NCI-H82 treated with DMSO at 0.1 percent for 48 hours (cell line): ENCODE measurements at regions not wholly inside any gene's neighbourhood (a gene's known extent, or its start where the extent isn't known, plus 50 kb on each side); places are given as distances from the start of the nearest gene placed in this dataset.

Experiments used
- DNase-seq: peaks from one replicate; lab custom pipeline; 2025; ENCODE audit not compliant: unreplicated experiment; lab: John Stamatoyannopoulos, UW

DNA sequence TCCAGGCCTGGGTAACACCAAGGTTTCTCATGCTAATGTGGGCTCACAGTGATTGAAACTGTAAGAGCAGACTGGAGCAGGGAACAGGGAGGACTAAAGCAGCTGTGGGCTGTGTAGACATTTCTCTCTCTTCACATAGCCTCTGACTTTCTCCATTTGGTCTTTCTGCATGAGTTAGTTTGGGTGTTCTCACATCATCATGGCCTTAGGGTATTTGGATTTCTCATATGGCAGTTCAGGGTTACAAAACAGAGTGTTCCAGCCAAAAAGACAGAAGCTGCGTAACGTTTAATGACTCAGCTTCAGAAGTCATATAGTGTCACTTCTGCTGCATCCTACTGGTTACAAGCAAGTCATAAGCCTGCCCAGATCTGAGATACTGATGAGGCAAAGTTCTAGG is 52.0 kb upstream of the OSBPL8 start:
- no peak for DNase-seq

DNA sequence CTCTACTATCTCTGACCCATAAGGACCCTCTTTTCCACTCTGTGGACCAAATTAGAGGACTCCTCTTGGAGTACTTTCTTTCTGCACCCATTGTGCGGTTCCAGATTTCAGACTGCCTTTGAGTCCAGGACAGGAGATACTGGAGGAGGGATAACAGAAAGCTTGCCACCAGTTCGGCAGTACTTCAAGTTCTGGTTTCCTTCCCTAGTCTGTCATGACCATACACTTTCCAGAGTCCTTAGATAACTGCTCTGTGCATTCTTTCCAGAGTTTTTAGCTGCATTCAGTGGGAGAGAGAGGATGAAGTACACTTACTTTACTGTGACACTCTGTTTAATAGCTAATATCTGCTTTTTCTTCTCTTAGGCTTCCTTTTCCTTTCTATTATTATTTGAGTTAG is 54.8 kb upstream of the OSBPL8 start:
- DNase-seq = no peak

DNA sequence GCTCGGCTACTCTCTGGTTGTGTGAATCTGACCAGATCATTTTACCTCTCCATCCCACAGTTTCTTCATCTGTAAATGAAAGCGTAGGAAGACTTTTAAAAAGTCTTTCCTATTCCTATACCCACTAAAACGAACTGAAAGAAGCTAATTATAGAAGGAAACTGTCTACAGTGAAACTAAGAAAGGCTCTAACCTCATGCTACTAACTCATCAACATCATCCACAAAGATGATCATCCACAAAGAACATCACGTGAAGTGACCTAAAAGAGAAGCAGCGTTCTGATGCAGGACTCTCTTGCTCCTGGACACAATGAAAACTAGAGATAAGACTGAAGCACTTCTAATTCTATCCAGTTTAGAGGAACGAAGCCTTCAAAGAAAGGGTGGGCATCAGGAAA is 58.5 kb upstream of the OSBPL8 start:
- no peak for DNase-seq

DNA sequence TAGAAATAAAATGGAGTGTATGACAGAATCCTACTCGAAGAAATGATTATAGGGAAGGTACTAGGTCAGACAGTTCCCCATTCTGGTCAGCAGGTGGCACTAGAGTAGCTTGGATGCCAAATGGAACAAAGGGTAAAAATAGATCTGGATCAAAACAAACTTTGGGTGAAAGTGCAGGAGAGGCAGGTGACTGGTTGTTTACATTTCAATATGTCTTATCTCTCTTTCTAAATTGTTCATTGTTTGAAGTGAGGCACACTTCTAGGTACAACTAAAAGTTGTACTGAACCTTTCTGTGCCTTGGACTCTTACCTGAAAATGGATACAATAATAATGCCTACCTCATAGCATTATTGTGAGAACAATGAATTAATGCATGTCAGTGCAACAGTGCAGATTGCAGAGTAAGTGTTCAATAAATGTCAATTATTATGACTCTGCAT is 62.0 kb upstream of the OSBPL8 start:
- peak; percentile 56 for DNase-seq

DNA sequence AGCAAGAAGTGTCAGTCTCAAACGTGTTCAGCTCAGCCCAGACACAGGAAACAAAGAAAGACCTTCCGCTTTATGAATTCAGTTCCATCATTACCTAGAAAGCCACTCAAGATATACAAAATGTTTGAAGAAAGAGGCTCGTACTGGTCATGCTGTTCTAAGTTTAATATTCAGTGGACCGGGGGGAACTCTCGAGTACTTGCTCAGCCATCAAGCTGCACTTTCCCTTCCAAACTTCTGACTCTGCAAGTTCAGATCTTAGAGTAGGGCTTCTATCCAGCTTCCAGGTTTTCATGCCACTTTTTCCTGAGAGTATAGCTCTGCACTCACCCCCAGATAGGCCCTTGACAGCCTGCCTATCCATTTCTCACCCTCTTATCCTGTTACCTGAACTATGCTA is 62.8 kb upstream of the OSBPL8 start:
- DNase-seq = no peak

DNA sequence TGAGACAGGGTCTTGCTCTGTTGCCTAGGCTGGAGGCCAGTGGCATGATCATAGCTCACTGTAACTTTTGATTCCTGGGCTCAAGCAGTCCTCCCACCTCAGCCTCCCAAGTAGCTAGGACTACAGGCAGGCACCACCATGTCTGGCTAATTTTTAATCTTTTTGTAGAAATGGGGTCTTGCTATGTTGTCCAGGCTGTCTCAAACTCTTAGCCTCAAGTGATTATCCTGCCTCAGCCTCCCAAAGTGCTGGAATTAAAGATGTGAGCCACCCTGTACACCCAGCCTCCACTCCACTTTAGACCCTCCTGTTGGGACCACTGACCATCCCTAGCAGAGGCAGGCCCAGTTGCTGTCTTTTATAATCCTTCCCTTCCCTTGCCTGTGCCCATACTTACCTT is 63.3 kb upstream of the OSBPL8 start:
- no peak for DNase-seq

DNA sequence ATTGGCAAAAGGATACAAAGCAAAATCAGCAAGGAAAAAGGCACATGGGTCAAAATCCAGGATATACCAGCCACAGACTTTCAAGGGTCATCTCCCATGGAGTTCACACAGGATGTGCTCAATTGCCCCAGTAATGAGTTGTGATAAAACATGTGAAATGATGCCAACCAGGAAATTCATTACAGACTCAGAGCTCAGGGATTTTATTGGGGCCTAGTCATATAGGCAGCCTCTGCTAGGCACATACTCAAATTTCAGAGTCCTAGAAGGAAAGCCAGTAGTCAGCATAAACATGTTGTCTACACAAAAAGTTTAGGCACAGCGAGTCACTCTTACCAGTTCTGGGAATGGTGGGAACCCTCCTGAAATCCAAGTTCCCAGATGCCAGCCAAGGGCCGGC is 64.4 kb upstream of the OSBPL8 start:
- no peak for DNase-seq

DNA sequence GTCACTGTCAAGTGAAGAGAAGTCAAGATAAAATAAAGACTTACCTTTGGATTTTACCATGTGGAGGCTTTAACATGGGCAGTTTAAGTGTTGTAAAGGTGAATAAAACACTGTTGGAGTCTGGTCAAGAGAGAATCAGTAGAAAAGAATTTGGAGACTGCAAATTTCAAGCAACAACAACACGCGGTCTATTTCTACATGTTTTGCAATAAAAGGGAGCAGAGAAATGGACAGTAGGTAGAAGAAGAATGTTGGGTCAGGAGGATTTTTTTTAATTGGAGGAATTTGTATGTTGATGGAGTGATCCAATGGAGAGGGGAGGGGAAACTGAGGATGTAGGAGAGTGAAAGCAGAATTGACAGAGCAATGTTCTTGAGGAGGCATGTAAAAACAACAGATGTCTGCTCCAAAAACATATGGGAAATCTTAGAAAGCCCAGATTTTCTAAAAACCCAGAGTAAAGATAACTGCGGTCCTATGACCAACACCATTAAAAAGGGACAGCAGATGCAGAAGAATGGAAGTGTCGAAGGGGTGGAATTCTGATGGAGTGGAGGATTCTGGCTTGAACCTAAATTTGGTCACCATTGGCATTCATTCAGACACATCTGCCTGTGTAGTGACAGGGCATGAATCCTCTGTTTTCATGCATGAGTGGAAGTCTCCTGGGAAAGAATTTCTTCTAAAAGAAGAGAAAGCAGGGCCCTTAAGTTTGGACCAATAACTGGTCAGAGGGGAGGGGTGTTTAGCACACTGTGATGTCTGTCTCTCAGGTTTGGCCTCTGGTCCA is 68.0 kb upstream of the OSBPL8 start:
- DNase-seq = no peak

DNA sequence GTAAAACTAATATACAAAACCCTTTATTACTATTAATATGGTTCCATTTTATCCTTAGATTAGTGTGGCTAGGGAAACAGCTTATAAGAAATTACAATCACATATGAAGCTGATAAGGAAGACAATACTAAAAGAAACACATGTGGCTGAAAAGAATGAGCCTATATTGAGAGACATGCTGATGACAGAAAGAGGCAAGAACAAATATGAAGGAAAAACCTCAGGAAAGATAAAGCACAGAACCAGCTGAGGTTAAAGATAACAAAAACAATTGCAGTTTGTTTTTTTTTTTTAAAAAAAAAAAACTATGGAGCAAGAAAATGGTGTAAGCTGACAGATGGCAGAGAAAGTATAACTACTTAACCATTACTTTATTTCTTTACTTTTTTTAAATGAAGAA is 69.2 kb upstream of the OSBPL8 start:
- DNase-seq = no peak

DNA sequence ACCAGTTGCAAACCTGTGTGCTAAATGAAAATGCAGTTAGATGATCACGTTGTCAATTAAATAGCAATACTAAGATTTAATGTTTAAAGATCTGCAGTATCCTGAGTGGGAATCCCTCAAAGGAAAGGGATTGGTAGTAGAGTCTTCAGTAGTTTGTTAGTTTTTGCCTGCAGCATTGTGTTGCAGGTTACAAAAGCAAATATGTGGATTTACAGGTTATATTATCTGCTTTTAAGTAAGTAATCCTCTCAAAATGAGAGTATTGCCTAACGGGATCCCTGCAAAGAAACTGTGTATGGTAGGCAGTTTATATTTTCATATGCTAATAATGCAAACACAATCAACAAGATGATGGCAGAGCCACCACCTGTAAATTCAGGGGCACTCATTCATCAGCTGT is 72.2 kb upstream of the OSBPL8 start:
- no peak for DNase-seq

DNA sequence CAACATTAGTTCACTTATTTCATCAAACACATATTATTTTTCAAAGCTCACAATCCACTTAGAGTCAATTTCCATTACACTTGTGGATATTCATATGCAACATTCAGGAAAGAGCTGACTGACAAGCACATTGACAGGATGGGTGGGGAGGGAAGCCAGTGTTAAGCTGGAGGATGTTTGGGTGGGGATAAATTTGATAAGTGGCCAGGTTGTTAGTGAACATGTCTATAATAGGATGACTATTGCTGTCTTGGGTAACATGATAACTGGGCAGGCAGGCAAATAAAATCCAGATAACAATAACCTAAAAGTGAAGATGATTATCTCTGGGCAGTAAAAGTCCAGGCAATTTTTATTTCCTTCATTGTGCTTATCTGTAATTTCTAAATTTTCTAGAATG is 73.8 kb upstream of the OSBPL8 start:
- peak; percentile 22 for DNase-seq

DNA sequence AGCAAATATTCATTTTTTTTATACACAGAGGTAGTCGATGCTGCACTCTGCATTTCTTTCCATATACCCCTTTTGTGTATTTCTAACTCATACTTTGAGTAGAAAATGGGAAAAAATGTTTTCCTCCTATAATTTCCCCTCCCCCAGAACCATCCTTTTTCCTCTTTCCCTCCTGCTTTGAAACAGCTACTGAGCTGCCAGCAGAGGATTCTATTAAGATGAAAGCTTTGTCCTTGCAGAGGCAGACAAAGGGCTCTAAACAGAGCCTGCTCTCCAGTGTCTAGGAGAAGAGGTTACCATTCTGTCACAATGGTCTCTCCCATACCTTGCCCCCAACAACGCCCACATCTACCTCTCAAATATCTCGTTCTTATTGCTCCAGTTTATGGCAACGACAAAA is 74.6 kb upstream of the OSBPL8 start:
- DNase-seq = no peak

DNA sequence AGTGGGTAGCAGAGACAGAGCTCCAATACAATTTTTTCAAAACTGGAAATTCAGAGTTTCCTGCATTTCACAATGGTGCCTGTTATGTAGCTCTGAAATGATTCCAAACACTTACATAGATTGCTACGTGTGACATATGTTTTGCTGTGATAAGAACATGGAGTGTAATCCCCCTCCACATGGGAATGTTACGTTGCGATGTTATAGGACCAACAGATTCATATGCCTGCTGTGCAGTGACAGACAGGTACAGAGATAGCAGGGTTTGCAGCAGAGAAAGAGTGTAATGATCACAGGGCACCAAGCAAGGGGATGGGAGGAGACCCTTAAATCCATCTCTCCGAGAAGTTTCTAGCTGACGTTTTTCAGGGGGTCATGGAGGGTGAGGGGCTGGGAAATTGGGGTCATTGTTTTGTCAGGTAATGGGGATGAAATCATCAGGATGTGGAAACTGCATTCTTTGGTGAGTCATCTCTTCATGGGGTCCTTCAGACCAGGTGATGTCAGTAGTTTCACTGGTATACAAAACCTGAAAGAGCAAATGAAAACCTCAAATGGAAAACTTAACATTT is 76.6 kb upstream of the OSBPL8 start:
- DNase-seq = no peak

DNA sequence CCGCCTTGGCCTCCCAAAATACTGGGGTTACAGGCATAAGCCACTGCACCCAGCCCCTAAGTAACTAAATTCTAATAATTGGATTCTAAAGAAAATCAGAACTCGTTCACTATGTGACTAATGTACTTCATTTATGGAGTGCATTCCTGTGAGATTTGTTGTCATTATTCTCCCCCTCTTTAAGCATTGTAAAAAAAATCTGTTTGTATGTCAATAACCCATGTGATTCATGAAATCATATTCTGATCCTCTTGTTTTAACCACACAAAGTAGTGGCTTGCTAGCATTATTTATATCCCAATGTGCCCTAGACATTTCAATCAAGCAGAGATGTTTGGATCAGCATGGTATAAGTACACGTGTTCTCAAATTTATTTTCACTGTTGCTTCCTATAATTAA is 78.2 kb upstream of the OSBPL8 start:
- DNase-seq = no peak

DNA sequence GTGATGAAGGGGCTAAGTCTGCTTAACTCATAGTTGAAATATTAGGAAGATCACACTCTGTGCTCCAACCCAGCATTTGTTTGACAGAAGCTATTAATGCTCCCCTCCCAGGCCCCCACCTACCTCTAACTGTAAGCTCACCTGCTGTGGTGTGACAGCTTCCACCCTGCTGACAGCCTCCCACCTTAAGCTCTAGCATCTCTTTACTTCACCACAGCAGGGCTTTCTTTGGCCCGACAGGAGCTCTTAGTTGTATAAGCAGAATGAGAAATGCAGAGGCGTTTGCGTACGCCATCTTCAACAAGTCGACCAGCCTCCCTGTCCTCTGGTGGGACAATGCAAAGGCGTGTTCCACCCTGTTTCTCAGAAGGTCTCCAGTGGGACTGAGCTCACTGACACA is 80.1 kb upstream of the OSBPL8 start:
- DNase-seq = no peak

DNA sequence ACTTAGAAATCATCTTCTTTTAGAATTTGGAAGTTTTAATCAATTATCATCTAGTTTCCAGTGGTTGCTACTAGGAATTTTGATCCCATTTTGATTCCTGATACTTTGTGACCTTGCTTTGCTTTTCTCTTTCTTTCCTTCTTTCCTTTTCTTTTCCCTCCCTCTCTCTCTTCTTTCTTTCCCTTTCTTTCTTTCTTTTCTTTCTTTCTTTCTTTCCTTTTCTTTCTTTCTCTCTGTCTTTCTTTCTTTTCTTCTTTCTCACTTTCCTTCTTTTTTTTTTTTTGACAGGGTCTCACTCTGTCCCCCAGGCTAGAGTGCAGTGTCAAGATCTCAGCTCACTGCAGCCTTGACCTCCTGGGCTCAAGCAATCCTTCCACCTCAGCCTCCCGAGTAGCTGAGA is 81.5 kb upstream of the OSBPL8 start:
- DNase-seq = no peak

DNA sequence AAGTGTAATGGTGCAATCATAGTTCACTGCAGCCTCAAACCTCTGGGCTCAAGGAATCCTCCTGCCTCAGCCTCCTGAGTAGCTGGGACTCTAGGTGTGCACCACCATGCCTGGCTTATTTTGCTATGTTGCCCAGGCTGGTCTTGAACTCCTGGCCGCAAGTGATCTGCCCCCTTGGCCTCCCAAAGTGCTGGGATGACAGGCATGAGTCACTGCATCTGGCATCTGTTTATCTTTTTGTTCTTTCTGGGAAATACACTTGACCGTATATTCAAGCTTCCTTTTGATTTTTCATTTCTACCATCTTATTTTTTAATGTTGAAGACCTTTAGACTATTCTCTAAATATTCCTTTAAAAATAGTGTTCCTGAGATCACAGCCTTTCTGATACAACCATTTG is 82.4 kb upstream of the OSBPL8 start:
- no peak for DNase-seq

DNA sequence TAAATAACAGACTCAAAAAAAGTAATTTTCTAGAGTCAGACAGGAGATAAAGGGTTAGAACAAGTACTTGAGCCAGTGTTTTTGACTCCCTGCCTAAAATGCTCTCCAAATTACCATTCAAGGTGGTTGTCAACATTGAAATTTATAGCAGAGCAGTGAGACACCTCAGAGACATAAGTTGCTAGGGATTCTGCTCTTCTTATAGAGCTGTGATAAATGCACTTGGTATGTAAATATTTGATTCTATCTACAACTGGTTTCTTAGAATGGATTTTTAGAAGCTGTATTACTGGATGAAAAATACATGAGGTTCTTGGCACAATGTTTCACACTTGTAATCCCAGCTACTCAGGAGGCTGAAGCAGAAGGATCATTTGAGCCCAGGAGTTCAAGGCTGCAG is 83.9 kb upstream of the OSBPL8 start:
- no peak for DNase-seq

DNA sequence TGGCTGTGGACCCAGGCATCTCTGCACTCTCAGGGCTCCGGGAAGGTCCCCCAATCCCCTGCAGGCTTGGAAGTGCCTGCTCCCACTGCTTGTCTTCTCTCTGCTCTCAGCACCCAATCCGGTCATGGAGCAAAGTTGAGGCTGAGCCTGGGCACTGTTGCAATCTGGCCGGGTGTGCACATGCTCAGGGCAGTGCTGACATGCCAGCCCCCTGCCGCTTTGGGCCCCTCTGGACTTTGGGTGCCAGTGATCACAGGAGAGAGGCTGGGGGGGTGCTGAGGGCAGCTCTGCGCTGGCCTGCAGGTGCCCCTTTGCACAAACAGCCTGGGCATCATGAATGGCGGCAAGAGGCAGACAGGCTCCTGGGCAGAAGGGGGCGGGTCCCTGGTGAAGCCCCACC is 85.4 kb upstream of the OSBPL8 start:
- no peak for DNase-seq

DNA sequence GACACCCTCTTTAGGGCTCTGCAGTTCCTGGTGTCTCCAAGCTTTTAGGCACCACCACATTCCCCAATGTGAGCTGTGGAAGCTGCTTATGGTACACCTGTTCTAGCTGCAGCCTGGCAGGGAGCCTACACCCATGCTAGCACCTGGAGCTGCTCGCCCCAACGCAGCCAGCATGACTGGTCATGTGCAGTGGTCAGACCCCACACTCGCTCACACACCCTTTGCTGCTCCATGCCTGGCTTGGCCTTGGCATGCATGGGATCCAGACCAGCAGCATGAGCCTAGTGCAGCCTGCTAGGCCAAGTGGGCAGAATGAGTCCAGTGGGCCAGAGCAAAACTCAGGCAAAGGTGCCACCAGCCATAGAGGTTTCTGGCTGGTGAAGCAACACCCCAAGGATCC is 86.4 kb upstream of the OSBPL8 start:
- no peak for DNase-seq

DNA sequence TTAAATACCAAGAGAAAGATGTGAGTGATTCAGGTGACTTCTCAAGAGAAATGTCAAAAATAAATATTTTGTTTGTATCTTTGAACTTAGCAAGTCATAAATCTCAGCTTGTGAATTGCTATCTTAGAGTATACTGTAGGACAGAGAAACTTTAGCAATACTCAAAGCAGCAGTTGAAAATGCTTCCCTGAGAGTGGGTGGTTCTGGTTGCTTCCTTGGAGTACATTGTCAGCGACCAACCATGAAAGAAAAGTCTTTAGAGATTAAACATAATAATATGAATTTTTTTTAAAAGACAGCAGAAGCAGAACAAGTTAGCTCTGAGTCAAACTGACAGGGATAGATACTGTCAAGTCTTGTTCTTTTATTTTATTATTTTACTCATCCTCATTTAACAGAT is 86.8 kb upstream of the OSBPL8 start:
- no peak for DNase-seq

DNA sequence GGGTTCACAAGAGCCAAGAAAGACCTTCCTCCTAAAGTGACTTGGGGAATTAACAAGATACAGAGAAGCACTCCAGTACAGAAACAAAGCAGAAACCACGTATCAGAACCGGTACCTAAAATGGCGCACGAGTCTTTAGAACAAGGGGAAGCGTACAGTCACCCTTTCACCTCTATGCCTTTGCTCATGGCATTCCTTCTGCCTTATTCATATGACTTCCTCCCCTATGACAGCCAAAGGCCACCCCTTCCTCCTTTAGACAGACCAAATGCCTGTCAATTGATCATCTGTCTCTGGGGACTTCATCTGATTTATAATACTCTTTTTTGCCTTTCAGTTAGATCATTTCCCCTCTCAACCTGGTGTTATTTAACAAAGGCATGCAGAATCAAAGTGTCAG is 89.5 kb upstream of the OSBPL8 start:
- no peak for DNase-seq

DNA sequence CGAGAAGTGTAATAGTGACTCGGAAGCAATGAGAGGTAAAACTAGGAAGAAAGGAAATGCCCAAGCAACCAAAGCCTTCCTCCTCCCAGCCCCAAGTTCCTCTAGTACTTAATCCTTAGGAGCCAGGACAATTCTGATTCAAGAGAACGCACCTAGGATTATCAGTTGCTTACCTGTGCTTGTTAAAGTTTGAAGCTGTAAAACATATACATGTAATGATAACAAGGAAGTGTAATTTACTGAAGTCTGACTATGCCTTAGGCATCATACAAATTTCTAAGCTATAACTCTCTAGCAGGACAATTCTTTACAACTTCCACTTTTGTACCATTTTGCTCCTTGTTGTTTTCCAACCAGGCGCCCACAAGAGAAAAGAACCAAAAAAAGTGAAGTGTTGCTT is 92.8 kb upstream of the OSBPL8 start:
- no peak for DNase-seq
